ENCODE measurements at regions not wholly inside any gene's neighbourhood (a gene's known extent, or its start where the extent isn't known, plus 50 kb on each side); places are given as distances from the start of the nearest gene placed in this dataset.

DNA sequence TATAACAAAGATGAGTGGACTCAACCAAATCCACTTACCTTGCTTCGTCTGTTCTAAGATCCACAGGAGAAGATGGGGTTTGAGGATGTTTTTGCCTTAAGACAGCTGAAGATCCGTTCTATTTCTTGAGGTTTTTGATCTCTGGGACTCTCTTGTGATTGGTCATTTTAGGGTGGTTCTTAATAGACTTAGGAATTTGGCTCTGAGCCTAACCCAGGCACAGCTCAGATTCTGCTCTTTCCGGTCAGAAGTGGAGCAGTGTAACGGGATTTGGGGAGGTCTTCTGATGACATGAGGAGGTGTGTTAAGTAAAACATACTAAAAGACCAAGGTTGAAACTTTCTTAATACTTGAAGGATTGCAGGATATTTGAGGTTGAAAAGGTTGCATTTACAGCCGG, 166.9 kb downstream of the DMRT2 start:
- TF ChIP-seq, protein P1, sequence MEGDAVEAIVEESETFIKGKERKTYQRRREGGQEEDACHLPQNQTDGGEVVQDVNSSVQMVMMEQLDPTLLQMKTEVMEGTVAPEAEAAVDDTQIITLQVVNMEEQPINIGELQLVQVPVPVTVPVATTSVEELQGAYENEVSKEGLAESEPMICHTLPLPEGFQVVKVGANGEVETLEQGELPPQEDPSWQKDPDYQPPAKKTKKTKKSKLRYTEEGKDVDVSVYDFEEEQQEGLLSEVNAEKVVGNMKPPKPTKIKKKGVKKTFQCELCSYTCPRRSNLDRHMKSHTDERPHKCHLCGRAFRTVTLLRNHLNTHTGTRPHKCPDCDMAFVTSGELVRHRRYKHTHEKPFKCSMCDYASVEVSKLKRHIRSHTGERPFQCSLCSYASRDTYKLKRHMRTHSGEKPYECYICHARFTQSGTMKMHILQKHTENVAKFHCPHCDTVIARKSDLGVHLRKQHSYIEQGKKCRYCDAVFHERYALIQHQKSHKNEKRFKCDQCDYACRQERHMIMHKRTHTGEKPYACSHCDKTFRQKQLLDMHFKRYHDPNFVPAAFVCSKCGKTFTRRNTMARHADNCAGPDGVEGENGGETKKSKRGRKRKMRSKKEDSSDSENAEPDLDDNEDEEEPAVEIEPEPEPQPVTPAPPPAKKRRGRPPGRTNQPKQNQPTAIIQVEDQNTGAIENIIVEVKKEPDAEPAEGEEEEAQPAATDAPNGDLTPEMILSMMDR (IDR thresholded peaks at IDR 0.05): no peak
- H3K4me3 ChIP-seq: no peak overlapping the region
- no peaks in the 10 kb centered on the region for H3K4me1 ChIP-seq
- ATAC-seq (no peak), DNase-seq (no peak)
- no peaks in the 10 kb centered on the region for H3K36me3 ChIP-seq (ENCODE audit: insufficient read depth in 1 of 2, low read depth in 1 of 2)
- no peak overlapping the region for H3K27ac ChIP-seq
- intact Hi-C loops (cut with DNase I): no loop called here
- 68 to 80% (median 70%) methylated on average over 5 of the region's 5 CpGs for WGBS, 3 donors
- no peaks in the 10 kb centered on the region for H3K9me3 ChIP-seq
- no peaks in the 10 kb centered on the region for H3K27me3 ChIP-seq (ENCODE audit: insufficient read depth in 3 of 3, low read length in 2 of 3)

DNA sequence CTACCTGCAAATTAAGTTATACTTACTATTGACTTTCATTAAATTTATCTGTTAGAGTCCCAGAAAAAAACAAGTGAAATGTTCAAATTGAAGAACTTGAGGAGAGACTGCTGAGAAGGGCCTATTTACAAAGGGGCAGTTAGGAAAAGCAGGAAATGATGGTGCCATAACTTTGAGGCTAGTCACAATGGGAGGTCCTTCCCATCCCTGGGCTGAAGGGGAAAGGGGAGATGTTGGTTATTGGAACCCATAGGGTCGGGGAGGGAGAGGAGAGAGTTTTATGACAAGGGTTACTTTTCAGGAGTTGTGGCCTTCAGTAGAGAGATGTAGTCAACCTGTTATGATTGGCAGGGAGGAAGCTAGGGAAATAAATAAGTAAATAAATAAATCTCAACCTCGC, 169.1 kb downstream of the DMRT2 start:
- H3K27ac ChIP-seq: no peak overlapping the region
- no peak for ATAC-seq
- H3K4me3 ChIP-seq: no peak overlapping the region
- 78 to 86% (median 83%) methylated on average over 2 of the region's 2 CpGs for WGBS, 3 donors
- no peaks in the 10 kb centered on the region for H3K9me3 ChIP-seq
- no peak for DNase-seq
- H3K4me1 ChIP-seq: no peaks in the 10 kb centered on the region
- H3K27me3 ChIP-seq (ENCODE audit: insufficient read depth in 3 of 3, low read length in 2 of 3): no peaks in the 10 kb centered on the region
- no peaks in the 10 kb centered on the region for H3K36me3 ChIP-seq (ENCODE audit: insufficient read depth in 1 of 2, low read depth in 1 of 2)
- intact Hi-C loops (cut with DNase I): no loop called here
- TF ChIP-seq, protein P1 (IDR thresholded peaks at IDR 0.05): no peak

DNA sequence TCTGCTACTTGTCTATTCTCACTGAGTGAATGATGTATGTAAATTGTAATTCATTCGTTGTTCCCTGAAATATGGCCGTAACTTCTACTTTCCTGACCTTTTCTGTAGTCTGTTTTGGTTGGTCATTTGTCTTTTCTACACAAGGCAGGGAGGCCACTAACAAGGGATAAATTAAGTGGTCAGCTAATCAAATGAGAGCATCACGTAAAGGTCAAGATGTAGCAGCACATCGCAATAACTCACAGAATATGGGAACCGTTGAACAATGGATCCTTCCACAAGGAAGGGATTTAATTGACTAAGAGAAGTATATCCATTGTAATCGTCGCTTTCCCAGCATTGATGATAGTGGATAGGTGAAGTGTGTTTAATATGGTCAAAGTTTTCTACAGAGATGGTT, 171.1 kb downstream of the DMRT2 start:
- Histone ChIP-seq H3K27ac (no peak overlapping the region), H3K4me3 (no peak overlapping the region), H3K36me3 (ENCODE audit: insufficient read depth in 1 of 2, low read depth in 1 of 2) (no peaks in the 10 kb centered on the region), H3K9me3 (no peaks in the 10 kb centered on the region), H3K27me3 (ENCODE audit: insufficient read depth in 3 of 3, low read length in 2 of 3) (no peaks in the 10 kb centered on the region), H3K4me1 (no peaks in the 10 kb centered on the region)
- 78 to 82% (median 79%) methylated on average over 7 of the region's 7 CpGs for WGBS, 3 donors
- TF ChIP-seq, protein P1 (IDR thresholded peaks at IDR 0.05): no peak
- DNase-seq (no peak), ATAC-seq (no peak)
- intact Hi-C loops (cut with DNase I): no loop called here

DNA sequence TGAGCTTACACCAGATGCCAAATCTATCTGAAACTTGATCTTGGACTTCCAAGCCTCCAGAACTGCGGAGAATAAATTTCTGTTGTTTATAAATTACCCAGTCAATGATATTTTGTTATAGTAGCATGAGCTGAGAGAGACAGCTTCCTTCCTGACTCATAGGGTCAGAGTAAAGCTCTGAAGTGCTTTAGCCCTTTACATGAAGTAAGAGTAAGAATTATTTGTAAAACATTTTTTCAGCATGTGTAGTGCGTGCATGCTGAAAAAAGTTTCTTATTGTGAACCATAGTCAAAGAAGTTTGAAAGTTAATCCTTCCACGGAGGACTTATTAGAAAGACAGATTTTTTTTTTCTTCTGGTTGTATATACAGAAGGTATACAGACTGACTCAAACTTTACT, 172.4 kb downstream of the DMRT2 start:
- 46 to 50% (median 47%) methylated on average over 3 of the region's 3 CpGs for WGBS, 3 donors
- Histone ChIP-seq H3K27ac (no peak overlapping the region), H3K36me3 (ENCODE audit: insufficient read depth in 1 of 2, low read depth in 1 of 2) (no peaks in the 10 kb centered on the region), H3K4me3 (no peak overlapping the region), H3K27me3 (ENCODE audit: insufficient read depth in 3 of 3, low read length in 2 of 3) (no peaks in the 10 kb centered on the region), H3K4me1 (no peaks in the 10 kb centered on the region), H3K9me3 (no peaks in the 10 kb centered on the region)
- TF ChIP-seq, protein P1 (IDR thresholded peaks at IDR 0.05): no peak
- intact Hi-C loops (cut with DNase I): no loop called here
- ATAC-seq (no peak), DNase-seq (no peak)
